DND-41 (cell line): ENCODE measurements at regions not wholly inside any gene's neighbourhood (a gene's known extent, or its start where the extent isn't known, plus 50 kb on each side); places are given as distances from the start of the nearest gene placed in this dataset.

Source experiments
- CTCF ChIP-seq: IDR thresholded peaks from 2 replicates; pipeline ENCODE4 v1.5.1; 2012; ENCODE audit warnings: borderline replicate concordance, low read length, moderate library complexity, mild to moderate bottlenecking; ENCODE audit not compliant: poor library complexity, severe bottlenecking; ENCODE audit errors: extremely low read depth
- EZH2 ChIP-seq: IDR thresholded peaks from 3 replicates; pipeline ENCODE4 v1.6.1; 2012; ENCODE audit warnings: borderline replicate concordance, low read depth, mild to moderate bottlenecking, moderate library complexity, low read length, inconsistent platforms; ENCODE audit not compliant: severe bottlenecking

- TF ChIP-seq CTCF (no peak), EZH2 (no peak)
These were observed 421.3 kb downstream of the PYDC2 start for GRCh38 chr3:191882289-191882688.
